ENCODE measurements at regions not wholly inside any gene's neighbourhood (a gene's known extent, or its start where the extent isn't known, plus 50 kb on each side); places are given as distances from the start of the nearest gene placed in this dataset.

DNA sequence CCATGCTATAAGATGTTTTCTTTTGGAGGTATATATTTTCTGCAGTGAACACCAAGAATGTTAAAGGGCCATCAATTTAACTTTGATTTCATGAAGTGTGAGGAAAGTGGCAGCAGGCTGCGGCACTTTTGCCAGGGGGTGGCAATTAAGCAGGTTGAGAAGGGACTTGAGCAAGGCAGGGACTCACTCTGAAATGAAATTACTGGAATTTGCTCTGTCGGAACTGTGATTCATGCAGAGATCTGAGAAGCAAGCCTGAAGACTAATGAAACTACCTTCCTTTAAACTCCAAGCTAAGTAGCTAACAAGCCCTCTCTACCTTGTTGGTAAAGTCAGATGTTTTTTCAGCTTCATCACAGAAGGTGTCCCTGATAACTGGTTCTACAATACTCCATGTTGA lies 441.6 kb downstream of the SIPA1L2 start:
- H3K27me3 ChIP-seq, result no peaks in the 10 kb centered on the region
- H3K36me3 ChIP-seq, result no peaks in the 10 kb centered on the region
- H3K9me3 ChIP-seq, result no peaks in the 10 kb centered on the region
- WGBS, result 96% methylated on average over 2 of the region's 2 CpGs
- no peak overlapping the region for H3K27ac ChIP-seq
- H3K4me1 ChIP-seq, result no peaks in the 10 kb centered on the region
- TF ChIP-seq POLR2A (IDR thresholded peaks at IDR 0.05), result no peak
- no peak for TF ChIP-seq POLR2AphosphoS5 (IDR thresholded peaks at IDR 0.05)
- TF ChIP-seq EP300 (IDR thresholded peaks at IDR 0.05), result no peak
- TF ChIP-seq, protein P1, sequence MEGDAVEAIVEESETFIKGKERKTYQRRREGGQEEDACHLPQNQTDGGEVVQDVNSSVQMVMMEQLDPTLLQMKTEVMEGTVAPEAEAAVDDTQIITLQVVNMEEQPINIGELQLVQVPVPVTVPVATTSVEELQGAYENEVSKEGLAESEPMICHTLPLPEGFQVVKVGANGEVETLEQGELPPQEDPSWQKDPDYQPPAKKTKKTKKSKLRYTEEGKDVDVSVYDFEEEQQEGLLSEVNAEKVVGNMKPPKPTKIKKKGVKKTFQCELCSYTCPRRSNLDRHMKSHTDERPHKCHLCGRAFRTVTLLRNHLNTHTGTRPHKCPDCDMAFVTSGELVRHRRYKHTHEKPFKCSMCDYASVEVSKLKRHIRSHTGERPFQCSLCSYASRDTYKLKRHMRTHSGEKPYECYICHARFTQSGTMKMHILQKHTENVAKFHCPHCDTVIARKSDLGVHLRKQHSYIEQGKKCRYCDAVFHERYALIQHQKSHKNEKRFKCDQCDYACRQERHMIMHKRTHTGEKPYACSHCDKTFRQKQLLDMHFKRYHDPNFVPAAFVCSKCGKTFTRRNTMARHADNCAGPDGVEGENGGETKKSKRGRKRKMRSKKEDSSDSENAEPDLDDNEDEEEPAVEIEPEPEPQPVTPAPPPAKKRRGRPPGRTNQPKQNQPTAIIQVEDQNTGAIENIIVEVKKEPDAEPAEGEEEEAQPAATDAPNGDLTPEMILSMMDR (IDR thresholded peaks at IDR 0.05), result no peak
- H3K4me3 ChIP-seq, result no peak overlapping the region
- DNase-seq (ENCODE audit: low spot score in 2 of 2), result no peak

DNA sequence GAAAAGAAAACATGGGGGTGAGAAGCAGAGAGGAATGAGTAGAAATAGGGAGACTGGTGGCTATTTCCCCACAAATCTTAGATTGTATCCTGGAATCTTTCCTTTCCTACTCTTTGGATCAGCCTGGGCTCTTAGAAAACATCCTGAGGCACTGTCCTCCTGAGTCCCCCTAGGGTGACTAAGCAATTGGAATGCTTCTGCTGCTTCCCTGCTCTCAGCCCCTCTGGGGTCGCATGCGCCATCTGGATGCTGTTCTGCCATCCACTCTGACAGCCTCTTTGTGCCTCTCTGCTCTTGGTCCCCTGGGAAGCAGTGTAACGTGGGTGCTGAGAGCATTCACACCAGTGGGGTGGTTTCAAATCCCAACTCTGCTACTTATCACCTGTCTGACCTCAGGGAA lies 443.0 kb downstream of the SIPA1L2 start:
- H3K4me1 ChIP-seq, result no peaks in the 10 kb centered on the region
- H3K9me3 ChIP-seq, result no peaks in the 10 kb centered on the region
- H3K36me3 ChIP-seq, result no peaks in the 10 kb centered on the region
- H3K4me3 ChIP-seq, result no peak overlapping the region
- H3K27ac ChIP-seq, result no peak overlapping the region
- no peaks in the 10 kb centered on the region for H3K27me3 ChIP-seq
- TF ChIP-seq POLR2AphosphoS5 (IDR thresholded peaks at IDR 0.05) (no peak), POLR2A (IDR thresholded peaks at IDR 0.05) (no peak), EP300 (IDR thresholded peaks at IDR 0.05) (no peak)
- TF ChIP-seq, protein P1 (IDR thresholded peaks at IDR 0.05), result no peak
- WGBS, result 80% methylated on average over 3 of the region's 3 CpGs
- no peak for DNase-seq (ENCODE audit: low spot score in 2 of 2)

DNA sequence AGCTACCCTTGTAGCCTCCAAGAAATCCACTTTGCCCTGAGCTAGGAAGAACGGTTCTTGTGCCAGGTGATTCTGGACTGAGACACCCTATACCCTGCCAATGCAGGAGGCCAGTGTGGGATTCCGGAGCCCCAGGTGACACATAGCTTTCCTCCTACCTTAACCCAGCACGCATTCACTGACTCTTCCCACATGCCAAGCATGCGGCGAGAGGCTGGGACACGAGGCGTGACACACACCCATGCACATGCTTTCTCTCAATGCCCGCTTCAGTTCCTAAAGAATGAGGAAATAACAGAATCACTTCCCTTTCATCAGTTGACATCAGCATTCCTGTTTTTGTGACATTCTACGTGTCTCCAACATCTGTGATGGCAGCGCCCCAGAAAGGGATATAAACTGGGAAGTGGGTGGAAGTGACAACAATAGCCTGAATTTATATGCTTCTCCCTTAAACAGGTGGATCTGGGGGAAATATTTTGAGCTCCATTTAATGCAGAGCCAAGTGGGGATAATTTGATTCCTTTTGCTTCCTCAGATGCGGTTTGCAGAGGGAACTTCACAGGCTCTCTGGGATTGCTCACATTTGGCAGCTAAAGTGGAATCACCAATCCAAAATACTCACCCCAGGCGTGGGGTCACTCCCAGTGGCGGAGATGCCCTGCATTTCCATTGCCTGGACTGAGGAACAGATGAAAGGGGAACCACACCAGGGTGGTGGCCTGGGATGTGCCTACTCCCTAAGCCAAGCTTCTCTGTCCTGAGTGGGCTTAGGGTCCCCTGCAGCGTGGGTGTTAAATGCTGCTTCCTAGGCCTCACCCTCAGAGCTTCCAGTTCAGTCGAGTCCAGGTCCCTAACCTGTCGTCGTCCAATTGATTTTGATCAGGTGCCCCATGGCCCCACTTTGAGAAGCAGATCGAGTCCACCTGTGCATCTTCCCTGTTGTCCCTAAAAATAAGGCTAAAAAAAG lies 445.1 kb downstream of the SIPA1L2 start:
- no peaks in the 10 kb centered on the region for H3K36me3 ChIP-seq
- H3K27ac ChIP-seq, result no peak overlapping the region
- TF ChIP-seq, protein P1 (IDR thresholded peaks at IDR 0.05), result no peak
- TF ChIP-seq POLR2AphosphoS5 (IDR thresholded peaks at IDR 0.05) (no peak), EP300 (IDR thresholded peaks at IDR 0.05) (no peak), POLR2A (IDR thresholded peaks at IDR 0.05) (no peak)
- H3K4me1 ChIP-seq, result peaks cover 7% of the 10 kb centered on the region
- 82% methylated on average over 18 of the region's 18 CpGs for WGBS
- no peak for DNase-seq (ENCODE audit: low spot score in 2 of 2)
- no peaks in the 10 kb centered on the region for H3K9me3 ChIP-seq
- H3K4me3 ChIP-seq, result no peak overlapping the region
- no peaks in the 10 kb centered on the region for H3K27me3 ChIP-seq

DNA sequence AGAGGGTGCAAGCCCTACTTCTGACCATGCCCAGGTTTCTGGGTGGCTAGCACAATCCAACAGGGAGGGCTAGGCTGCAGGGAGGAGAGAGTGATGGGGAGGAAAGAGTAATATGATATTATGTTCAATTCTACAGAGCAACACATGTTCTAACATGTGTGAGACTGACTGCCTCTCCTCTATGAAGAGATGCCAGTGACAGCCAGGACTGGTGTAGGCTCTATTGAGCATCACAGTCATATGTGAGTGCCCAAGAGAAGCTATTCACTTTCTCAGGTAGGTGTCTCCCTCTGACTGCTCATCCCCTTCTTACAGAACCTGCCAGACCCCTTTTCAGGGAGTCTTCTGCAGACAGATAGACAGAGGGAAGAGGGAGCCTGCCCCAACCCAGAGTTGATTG lies 446.1 kb downstream of the SIPA1L2 start:
- no peak for TF ChIP-seq POLR2AphosphoS5 (IDR thresholded peaks at IDR 0.05)
- TF ChIP-seq, protein P1 (IDR thresholded peaks at IDR 0.05), result no peak
- Histone ChIP-seq H3K9me3 (no peaks in the 10 kb centered on the region), H3K36me3 (no peaks in the 10 kb centered on the region), H3K4me1 (peaks cover 10% of the 10 kb centered on the region), H3K27me3 (no peaks in the 10 kb centered on the region), H3K4me3 (no peak overlapping the region), H3K27ac (no peak overlapping the region)
- DNase-seq (ENCODE audit: low spot score in 2 of 2), result no peak

DNA sequence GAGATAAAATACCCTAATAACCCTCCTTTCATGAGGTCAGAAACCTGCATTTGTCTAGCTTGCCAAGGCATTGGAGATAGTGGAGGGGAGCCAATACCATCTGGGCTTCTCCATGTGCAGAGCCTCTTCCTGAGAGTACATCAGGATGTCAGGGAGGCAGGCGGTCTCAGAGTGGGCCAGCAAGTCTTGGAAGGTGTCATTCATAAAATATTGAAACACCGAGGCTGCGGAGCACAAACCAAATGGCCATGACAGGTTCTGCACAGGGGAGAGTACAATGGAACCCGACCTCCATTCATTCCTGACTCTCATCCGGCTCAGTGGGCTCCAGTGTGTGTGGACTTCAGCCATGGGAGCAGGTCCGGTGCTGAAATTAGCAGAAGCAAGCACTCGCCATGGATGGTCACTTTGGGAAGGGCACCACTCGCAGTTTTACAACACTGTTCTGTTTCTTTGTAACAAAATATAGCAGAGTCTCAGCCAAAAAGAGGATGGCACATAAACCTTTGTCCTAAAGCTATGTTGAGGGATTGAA lies 446.6 kb downstream of the SIPA1L2 start:
- Histone ChIP-seq H3K27ac (no peak overlapping the region), H3K36me3 (no peaks in the 10 kb centered on the region), H3K27me3 (no peaks in the 10 kb centered on the region), H3K9me3 (no peaks in the 10 kb centered on the region), H3K4me1 (peaks cover 10% of the 10 kb centered on the region), H3K4me3 (no peak overlapping the region)
- no peak for DNase-seq (ENCODE audit: low spot score in 2 of 2)
- 71% methylated on average over 8 of the region's 8 CpGs for WGBS
- TF ChIP-seq, protein P1 (IDR thresholded peaks at IDR 0.05), result no peak
- no peak for TF ChIP-seq POLR2A (IDR thresholded peaks at IDR 0.05)
- no peak for TF ChIP-seq POLR2AphosphoS5 (IDR thresholded peaks at IDR 0.05)
- TF ChIP-seq EP300 (IDR thresholded peaks at IDR 0.05), result no peak
